Jurkat, Clone E6-1 (cell line): ENCODE measurements at regions not wholly inside any gene's neighbourhood (a gene's known extent, or its start where the extent isn't known, plus 50 kb on each side); places are given as distances from the start of the nearest gene placed in this dataset.
A peak's percentile ranks its signal among the peaks of the same experiment; 100 is the strongest.

ENCODE experiments used
- DNase-seq: peaks from one replicate; pipeline ENCODE4 v3.0.0-alpha.2; 2011; ENCODE audit warnings: low read depth, low spot score
- H3K4me3 ChIP-seq: 2 replicates; pipeline ENCODE4 v1.5.1; 2011; ENCODE audit warnings: mild to moderate bottlenecking, low read length, control low read depth, moderate library complexity

- DNase-seq: no peak
- H3K4me3 ChIP-seq: no peak overlapping the region
These were observed 111.1 kb upstream of the PALS2 start for GRCh38 chr7:24462117-24462516.

- DNase-seq: no peak
- no peak overlapping the region for H3K4me3 ChIP-seq
These were observed 110.3 kb upstream of the PALS2 start for GRCh38 chr7:24462984-24463383.

DNA sequence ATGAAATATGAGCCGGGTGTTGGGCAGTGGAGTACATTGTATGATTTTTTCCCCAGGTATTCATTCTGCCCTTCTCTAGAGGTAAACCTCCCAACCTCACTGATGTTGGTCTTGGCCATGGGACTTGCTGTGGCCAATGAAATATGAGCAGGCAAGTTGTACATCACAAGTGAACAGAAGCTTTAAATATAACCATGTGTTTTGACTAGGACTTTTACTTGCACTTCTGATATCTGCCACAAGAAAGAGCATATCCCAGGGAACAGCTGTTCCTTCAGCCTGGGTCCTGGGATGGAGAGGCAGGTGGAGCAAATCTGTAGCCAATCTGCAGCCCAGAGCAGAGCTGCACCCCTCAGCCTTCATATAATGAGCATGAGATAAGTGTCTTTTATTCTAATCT, 109.8 kb upstream of the PALS2 start:
- no peak overlapping the region for H3K4me3 ChIP-seq
- DNase-seq: no peak

DNA sequence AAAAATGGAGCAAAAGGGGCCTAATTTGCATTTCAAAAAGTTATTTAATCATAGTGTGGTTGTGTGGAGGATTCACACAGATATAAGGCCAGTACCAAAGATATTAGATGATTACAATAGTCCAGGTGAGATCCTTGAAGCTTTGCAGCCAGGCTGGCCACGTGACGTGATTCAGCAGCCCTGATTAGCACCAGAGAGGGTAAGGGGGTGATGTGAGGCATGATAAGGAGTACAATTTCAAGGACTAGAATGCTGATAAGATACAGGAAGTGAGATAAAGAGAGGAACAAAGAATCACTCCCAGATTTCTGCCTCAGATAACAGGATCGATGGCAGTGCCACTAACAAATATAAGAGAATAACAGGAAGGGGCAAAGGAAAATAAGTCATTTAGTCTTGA, 108.4 kb upstream of the PALS2 start:
- no peak overlapping the region for H3K4me3 ChIP-seq
- peak; percentile 9 for DNase-seq

- H3K4me3 ChIP-seq: no peak overlapping the region
- no peak for DNase-seq
These were observed 107.0 kb upstream of the PALS2 start for GRCh38 chr7:24466168-24466768.

GRCh38 chr7:24469118-24469517, 104.1 kb upstream of the PALS2 start:
- no peak overlapping the region for H3K4me3 ChIP-seq
- no peak for DNase-seq

- no peak overlapping the region for H3K4me3 ChIP-seq
- no peak for DNase-seq
These were observed 101.2 kb upstream of the PALS2 start for GRCh38 chr7:24472093-24472492.

DNA sequence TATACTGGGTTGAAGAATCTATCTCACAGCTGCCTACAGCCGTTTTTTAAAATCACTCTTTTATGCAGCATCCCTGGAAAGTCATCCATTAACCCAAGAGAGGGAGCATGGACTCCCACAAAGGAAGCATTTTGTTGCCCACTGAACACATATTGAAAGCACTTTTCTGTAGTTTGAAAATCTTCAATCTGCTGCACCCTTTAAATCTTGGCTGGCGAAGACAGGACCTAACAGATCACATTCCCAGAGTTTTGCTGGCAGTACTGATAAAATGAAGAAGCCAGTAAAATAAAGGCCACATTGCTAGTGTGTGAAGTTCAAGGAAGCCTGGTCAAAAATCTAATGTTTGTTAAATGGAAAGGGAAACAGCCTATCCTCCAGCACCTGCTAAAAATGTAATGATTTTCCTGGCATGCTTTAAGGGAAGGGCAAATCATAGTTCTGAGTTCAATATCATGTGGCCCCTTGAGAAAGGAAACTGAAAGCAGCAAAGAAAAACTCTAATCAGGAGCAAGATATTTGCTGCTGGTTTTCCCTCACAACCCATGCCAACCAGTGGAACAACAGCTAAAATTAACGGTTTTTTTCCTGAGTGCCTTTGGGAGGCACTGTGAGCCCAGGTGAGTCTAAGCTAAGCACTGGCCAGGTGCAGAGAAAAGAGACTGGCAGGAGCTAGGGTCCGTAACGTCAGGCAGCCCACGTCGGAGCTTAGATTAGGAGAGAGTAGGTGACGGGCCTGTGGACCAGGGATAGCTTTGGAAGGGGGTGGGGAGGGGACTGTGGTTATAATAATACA, 97.9 kb upstream of the PALS2 start:
- DNase-seq: no peak
- no peak overlapping the region for H3K4me3 ChIP-seq

GRCh38 chr7:24476227-24476626, 97.0 kb upstream of the PALS2 start:
- no peak overlapping the region for H3K4me3 ChIP-seq
- DNase-seq: no peak

- DNase-seq: no peak
- H3K4me3 ChIP-seq: no peak overlapping the region
These were observed 95.7 kb upstream of the PALS2 start for GRCh38 chr7:24477398-24478136.

DNA sequence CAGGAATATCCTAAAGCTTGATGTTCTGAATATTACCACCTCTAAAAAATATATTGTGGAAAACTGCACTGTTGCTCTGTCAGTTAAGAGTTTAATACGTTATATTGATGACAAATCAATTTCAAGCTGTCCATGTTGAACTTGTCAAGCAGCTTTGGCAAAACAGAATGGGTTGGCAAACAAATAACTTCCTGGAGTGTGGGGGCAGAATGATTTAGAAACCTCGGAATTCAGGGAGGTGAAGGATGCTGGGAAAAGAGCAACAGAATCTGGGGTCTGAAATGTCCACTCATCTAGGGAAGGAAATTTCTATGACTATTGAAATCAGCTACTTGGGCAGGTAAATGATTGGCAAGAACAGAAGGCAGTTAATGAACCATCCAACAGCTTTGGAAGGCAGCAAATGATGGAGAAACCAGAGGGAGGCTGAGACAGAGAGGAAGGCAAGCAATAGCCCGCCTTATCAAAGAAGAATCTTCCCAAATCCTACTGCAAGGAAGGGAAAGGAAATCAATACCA, 95.1 kb upstream of the PALS2 start:
- no peak for DNase-seq
- no peak overlapping the region for H3K4me3 ChIP-seq

DNA sequence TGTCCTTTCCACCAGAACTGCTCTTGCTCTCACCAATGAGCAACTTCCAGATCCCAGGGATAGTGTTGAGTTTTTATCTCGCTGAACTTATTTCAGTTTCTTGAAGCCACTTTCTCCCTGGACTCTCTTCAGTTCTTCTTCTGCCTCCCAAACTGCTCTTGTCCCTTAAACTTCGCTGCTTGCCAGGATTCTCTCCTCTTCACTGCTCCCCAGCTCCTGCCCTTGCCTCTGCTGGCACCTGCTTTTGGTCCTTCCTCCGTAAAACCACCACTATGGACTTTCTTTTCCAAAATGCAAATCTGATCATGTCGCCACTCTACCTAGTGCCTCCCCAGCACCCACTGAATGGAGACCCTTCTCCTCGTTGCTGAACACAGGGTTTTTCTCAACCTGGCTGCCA, 92.8 kb upstream of the PALS2 start:
- DNase-seq: no peak
- no peak overlapping the region for H3K4me3 ChIP-seq

GRCh38 chr7:24483804-24484203, 89.4 kb upstream of the PALS2 start:
- H3K4me3 ChIP-seq: no peak overlapping the region
- DNase-seq: no peak

DNA sequence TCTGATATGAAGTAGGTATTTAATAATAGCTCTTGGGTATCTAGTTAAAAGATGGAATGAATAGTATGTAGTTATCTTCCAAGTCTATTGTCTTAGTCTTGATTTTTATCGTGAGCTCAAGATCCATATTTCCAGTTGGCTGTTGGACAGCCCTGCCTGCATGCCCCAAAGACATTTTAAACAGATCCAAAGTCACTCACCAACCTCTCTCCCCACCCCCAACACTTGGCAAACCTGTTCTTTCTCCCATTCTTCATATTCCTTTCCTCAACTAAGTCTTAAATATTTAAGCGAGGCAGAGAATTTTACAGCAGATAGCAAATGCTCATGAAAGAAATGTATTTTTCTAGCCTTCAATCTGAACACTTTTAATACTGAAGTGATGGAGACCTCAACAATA, 80.7 kb upstream of the PALS2 start:
- H3K4me3 ChIP-seq: no peak overlapping the region
- DNase-seq: no peak

GRCh38 chr7:24494832-24495231, 78.4 kb upstream of the PALS2 start:
- no peak for DNase-seq

GRCh38 chr7:24496036-24496435, 77.2 kb upstream of the PALS2 start:
- DNase-seq: no peak
- no peak overlapping the region for H3K4me3 ChIP-seq

More at GRCh38 chr7:24494832-24495231, 78.4 kb upstream of the PALS2 start:
- H3K4me3 ChIP-seq: no peak overlapping the region

DNA sequence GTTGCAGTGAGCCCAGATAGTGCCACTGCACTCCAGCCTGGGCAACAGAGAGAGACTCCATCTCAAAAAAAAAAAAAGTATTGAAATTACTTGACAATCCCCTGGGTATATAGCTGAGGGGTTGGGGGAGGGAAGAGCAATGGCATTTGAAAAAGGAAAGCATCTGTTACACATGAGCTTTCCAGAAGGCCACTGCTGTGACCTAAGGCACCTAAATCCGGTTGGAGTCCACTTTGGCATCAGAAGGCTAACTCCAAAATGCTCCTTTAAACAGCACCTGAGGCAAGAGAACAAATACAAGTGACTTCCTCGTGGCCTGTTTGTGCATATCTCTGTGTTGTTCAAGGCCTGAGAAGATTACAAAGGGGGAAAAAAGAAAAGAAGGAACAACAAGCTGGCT, 74.8 kb upstream of the PALS2 start:
- DNase-seq: no peak
- H3K4me3 ChIP-seq: no peak overlapping the region

DNA sequence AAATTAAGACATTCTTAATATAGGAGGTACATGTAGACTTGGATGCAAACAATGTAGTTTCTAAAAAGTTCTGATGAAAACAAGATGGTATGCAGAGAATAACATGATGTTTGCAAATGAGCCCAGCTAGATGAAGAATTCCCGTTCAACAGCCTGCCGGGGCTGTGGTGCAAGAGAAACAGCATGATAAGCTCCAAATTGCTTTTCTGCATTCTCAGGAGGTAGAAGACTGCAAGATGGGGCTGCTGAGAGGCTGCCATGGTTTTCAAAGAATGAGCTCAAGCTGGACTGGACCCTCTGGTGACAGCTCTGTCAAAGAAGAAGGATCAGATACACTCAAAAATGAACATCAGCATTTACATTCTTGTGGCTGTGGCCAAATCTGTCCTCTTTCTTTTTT, 73.4 kb upstream of the PALS2 start:
- H3K4me3 ChIP-seq: no peak overlapping the region
- no peak for DNase-seq

- H3K4me3 ChIP-seq: no peak overlapping the region
- no peak for DNase-seq
These were observed 72.7 kb upstream of the PALS2 start for GRCh38 chr7:24500599-24500998.

DNA sequence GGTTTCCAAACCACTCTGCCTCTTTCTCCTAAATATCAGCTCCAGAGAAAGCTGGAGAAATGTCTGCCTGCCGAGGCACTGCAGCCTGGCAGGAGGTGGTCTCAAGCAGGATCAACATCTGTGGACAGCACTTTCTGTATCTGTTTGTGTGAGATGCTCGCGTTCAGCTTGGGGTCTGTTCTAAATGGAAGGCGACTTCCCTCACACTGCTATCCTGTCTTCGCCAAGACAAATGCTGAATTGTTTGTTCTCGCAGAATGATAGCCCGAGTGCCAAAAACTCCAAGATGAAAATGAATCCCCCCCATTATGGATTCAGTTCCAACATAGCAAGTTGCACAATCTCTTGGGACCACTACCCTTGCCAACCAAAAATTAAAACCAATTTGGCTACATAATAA, 72.2 kb upstream of the PALS2 start:
- no peak for DNase-seq
- H3K4me3 ChIP-seq: no peak overlapping the region
